DMS153 (cell line): ENCODE measurements at regions not wholly inside any gene's neighbourhood (a gene's known extent, or its start where the extent isn't known, plus 50 kb on each side); places are given as distances from the start of the nearest gene placed in this dataset.
"Not testable (repeated sequence)": the region's sequence is repeated elsewhere in the genome, so short reads cannot be mapped to it uniquely, and the experiment has no call there.

Experiments
- DNase-seq: peaks from one replicate; lab custom pipeline; 2025; lab: John Stamatoyannopoulos, UW

DNA sequence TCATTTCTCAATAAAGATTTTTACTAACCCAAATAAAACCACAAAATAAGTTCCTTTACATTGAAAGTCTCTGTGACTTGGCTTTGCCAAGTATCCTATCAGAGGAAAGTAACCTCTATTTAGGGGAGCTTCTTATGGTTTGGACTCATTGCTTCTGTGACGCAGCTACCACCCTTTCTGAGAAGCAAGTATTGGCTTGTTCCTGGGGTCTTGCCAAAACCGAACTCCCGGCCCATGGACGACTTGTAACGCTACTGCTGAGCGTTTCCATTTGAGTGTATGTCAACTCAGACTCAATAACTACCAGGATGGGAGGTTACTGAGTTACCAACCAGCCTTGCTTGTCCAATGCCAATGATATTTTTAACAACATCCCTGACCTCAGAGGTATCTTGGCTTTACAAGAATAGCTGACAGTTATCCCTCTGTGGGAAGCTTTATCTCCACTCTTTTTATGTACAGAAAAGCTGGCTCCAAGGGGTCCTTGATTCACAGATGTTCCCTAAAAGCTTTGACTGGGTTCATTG is 911.9 kb downstream of the TTLL7 start:
- DNase-seq, result no peak

DNA sequence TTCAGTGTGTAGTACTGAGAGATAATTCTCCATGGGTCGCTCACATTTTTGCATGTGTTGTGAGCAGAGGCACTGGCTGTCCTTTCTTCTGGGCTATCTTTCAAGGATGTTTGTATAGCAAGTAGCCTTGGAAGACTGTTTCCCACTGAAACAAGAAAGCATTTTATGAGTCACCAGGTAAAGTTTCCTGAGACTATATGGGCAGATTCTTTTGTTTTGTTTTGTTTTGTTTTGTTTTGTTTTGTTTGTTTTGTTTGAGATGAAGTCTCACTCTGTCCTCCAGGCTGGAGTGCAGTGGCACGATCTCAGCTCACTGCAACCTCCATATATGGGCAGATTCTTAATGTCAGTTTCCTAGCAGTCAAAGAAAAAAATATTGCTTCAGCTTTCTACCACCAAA is 912.6 kb downstream of the TTLL7 start:
- DNase-seq, result no peak

GRCh38 chr1:83083589-83084224 is 915.2 kb downstream of the TTLL7 start:
- no peak for DNase-seq

DNA sequence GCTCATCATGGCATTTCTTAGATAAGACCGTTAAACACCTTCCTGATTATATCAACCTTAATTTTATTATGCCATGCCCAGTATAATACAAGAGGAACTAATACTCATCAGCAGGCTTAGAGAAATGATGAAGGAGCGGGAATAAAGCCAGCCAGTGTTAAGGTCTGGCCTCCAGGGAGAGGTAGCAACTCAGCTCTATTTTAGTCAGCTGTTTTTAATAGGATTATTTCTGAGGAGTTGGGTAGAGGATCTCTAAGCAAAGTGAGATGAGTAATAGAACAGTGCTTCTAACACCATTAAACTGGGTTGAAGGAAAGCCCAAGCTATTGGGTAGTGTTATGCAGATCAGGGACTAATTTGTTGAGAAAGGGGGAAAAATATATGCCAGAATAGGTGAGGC is 921.5 kb downstream of the TTLL7 start:
- no peak for DNase-seq

GRCh38 chr1:83075107-83075506 is 923.8 kb downstream of the TTLL7 start:
- DNase-seq, result no peak

GRCh38 chr1:83067954-83068353 is 931.0 kb downstream of the TTLL7 start:
- no peak for DNase-seq

GRCh38 chr1:83065952-83066727 is 932.8 kb downstream of the TTLL7 start:
- DNase-seq, result no peak

DNA sequence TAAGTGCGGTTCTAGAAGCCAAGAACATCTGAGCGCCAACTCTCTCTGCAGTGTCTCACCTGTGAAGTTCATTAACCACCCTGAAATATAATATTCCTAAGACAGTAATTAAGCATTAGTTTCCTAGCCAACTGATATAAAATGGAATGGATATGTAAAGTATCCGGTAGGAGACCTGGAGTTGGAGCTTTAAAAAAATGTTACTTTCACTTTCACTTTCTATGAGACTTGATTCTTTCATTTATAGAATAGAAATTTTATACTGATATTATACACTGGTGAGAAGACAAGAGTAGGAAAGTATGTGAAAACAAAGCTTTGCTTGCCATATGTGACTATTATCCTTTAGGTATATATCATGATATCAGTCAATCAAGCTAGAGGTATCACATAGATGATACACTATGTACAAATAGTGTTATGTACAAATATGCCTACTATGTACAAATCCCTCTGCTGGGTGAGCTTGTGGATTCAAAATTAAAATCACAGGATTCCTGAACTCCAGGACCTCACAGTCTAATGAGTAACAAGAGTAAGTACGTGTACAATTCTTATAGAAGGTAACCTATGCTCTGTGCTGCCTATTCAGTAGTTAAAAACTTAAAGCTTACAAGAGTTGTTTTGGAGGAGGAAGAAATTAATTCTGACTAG is 934.2 kb downstream of the TTLL7 start:
- DNase-seq, result no peak

DNA sequence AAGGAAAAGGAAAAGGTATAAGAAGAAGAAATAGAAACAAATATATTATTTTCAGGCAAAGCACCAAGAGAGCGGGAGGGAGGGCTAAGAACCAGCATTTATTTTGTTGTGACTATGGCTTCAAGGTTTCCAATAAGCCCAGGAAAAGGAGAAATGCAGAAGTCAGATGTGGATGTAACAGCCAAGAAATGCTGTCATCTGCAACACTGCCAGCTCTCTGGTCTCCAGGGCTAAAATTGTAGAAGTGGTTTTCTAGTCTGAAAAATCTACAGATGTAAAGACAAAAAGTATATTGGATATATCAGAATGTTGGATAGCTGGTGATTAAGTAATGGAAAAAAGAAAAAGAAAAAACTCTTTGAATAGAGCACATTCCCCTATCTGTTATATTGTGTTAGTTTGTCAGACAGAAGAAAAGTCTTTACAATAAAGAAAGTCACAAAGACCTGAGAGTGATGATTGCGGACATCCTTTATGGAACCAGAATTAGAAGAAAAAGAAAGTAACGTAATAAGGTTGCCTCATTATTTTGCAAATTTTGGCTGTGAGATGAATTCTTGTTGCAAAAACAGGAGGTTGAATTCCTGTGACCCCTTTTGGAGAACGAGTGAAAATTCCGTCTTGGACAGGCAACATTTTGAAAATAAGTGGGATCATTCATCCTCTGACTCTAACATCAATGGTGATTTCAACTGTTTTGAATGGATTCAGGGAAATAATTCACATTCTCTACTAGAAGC is 938.1 kb downstream of the TTLL7 start:
- no peak for DNase-seq

DNA sequence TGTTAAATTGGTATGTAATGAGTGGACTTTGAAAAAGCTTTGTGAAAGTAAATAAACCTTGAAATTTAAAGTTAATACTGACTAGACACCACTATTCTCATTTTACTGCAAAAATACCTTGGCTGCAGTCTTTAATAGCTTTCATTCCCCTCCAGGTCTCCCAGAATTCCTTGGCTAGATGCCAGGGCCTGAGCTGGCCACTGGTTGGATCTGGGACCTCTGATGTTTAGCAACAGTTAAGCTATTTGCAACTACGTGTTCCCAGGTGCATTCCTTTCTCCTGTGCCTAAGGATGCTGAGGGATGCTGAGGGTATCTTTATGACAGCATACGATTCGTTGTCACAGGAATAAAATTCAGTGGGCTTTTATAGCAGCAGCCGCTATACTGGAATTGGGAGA is 938.7 kb downstream of the TTLL7 start:
- DNase-seq, result no peak

DNA sequence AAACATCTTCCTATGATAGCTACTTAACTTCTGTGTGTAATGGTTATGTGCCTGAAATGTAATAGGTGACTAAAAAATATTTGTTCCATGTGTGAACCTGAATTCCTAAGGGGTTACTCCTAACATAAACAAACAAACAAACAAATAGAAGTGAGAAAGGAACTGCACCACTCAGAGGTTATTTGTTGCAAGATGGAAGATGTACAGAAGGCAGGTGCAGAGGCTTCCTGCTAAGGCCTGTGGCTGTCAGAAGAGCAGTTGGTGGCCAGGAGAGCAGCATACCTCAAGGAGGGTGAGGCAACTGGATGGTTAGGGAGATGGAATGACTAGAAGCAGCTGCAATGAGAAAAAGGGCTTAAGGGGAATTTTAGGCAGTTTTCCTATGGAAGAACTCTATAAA is 940.6 kb downstream of the TTLL7 start:
- DNase-seq, result no peak

DNA sequence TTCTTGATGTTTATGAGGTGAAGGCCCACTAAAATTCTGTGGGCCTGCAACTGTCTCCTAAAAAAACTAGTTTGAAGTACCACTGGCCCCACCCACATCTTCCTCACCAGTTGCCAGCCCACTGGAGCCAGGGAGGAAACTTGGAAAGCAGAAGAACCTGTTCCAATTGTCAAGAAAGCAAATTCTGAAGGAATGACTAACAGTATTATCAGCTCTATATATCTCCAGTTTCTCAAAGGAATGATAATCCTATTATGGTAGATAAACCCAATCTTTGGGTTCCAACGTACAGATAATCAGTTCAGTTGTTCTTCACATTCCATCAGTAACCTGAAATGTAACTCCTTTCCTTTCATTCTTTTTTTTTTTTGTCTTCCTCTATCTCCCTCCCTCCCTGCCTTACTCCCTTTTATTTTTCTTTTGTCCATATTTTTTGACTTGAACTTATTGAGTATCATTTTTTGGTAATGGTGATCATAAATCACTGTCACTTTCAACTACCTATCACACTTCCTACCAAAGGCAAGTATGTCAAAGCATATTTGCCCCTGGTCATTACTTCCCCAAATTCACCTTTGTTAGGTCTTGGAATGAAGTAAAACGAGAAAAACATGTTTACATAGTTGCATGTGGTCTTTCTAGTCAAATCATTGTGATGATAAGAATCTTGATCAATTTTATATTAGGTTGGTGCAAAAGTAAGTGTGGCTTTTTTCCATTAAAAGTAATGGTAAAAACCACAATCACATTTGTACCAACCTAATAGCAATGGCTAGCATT is 943.4 kb downstream of the TTLL7 start:
- no peak for DNase-seq

- DNase-seq, result no peak
Observed at GRCh38 chr1:83053446-83053845, 945.5 kb downstream of the TTLL7 start.

GRCh38 chr1:83052865-83053264 is 946.1 kb downstream of the TTLL7 start:
- DNase-seq, result no peak

DNA sequence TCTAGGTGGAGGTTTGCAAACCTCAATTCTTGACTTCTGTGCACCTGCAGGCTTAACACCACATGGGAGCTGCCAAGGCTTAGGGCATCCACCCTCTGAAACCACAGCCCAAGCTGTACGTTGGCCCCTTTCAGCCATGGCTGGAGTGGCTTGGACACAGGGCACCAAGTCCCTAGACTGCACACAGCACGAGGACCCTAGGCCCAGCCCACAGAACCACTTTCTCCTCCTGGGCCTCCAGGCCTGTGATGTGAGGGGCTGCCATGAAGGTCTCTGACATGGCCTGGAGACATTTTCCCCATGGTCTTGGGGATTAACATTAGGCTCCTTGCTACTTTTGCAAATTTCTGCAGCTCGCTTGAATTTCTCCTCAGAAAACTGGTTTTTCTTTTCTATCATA is 947.9 kb downstream of the TTLL7 start:
- not testable (repeated sequence) for DNase-seq

DNA sequence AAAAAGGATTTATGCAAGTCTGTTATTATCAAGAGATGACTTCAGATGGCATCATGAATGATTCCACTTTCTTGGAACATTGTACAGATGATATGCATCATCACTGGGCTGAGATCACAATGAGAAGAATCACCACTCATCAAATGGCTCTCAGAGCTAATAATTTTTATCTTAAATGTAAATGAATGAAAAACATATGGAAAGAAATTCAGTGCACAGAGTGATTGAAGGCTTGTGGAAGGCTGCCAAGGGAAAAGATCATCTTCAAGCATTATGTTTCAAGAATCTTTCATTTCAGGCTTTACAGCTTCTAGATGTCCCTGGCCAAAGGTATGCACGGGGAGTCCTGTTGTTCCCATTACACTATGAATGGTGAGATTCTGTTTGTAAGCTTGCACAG is 955.7 kb downstream of the TTLL7 start:
- DNase-seq, result no peak

- DNase-seq, result not testable (repeated sequence)
Observed at GRCh38 chr1:83039091-83039490, 959.8 kb downstream of the TTLL7 start.

- DNase-seq, result no peak
Observed at GRCh38 chr1:83034851-83035250, 964.1 kb downstream of the TTLL7 start.

DNA sequence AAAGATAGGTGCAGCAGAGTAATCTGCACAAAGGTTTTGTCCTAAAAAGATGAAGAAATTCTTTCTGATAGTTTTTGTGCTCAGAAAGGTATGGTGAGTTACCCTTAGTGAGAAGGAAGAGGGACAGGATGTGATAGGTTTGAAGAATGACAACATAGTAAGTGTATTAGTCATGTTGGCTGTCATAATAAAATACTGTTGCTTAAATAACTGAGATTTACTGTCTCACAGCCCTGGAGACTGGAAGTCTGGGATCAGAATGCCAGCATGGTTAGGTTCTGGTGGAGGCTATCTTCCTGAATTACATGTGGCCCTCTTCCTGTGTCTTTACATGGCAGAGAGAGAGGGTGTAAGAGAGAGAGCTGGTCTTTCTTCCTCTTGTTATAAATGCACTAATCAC is 965.2 kb downstream of the TTLL7 start:
- no peak for DNase-seq

DNA sequence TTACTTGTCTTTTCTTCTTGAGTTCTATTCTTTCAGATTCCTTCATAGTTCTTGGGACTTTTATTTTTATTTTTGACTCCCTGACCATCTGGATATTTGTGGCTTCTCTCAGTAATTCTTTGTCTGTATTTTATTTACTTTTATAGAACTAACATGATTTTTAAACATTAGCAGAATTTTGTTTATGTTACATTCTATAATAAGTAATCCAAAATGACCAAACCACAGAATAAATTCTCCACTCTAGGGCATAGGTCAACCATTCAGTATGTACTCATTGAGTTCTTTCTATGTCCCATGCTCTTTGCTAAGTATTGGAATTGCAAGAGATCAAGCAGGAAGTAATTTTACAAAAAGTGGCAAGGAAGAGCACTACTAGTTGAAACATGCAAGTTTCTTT is 969.0 kb downstream of the TTLL7 start:
- DNase-seq, result no peak

DNA sequence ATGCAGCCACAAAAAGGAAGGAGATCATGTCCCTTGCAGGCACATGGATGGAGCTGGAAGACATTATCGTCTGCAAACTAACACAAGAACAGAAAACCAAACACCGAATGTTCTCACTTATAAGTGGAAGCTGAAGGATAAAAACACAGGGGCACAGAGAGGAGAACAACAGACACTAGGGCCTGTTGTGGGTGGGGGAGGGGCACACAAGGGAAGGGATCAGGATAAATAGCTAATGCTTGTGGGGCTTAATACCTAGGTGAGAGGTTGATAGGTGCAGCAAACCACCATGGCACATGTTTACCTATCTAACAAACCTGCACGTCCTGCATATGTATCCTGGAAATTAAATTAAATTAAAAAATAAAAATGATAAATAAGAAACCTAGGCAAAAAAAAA is 969.9 kb downstream of the TTLL7 start:
- no peak for DNase-seq

- no peak for DNase-seq
Observed at GRCh38 chr1:83028467-83028866, 970.5 kb downstream of the TTLL7 start.
